Raji (cell line): ENCODE measurements at regions not wholly inside any gene's neighbourhood (a gene's known extent, or its start where the extent isn't known, plus 50 kb on each side); places are given as distances from the start of the nearest gene placed in this dataset.

Experiments used
- POLR2A ChIP-seq: IDR thresholded peaks from 2 replicates; pipeline ENCODE4 v1.6.1; 2011; ENCODE audit warnings: low read depth, low read length, control low read depth; ENCODE audit not compliant: insufficient read depth

DNA sequence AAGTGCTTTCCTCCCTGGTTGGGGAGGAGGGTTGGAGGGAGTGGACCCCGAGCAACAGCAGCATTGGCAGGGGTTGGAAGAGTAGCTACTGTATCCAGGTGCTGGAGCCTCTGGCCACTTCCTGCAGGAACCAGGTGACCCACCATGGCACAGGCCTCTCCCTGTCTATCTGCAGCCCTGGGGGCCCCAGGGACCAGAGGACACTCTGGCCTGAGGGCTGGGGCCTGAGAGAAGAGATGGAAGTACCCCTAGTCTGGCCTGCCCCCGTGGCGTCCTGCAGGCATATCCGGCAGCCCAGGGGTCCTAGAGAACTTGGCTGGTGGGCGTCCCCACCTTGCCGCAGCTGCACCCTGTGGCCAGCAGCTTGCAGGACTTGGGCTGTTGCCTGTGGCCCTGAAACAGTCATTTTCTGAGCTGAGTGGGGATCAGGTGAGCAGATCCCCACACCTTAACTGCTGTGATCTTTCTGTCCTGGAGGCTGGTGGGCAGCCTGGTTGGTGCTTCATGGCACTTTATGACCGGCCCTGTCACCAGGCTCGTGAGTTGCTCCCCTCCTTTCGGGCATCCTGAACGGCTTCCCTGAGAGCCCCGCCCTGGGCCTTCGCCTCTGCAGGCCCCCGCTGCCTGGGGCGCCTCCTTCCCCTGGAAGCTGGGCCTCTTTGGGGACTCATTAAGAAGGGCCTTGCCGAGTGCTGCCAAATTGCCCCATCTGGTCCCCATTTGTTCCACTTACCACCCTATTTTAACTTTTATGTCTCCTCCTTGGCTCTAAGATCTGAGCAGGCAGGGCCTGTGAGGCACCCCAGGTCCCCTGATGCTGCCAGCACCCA, 298.6 kb downstream of the SEC14L1 start:
- no peak for TF ChIP-seq POLR2A

- peak; percentile 51 for TF ChIP-seq POLR2A
These were observed 299.8 kb downstream of the SEC14L1 start for GRCh38 chr17:77440560-77440981.

DNA sequence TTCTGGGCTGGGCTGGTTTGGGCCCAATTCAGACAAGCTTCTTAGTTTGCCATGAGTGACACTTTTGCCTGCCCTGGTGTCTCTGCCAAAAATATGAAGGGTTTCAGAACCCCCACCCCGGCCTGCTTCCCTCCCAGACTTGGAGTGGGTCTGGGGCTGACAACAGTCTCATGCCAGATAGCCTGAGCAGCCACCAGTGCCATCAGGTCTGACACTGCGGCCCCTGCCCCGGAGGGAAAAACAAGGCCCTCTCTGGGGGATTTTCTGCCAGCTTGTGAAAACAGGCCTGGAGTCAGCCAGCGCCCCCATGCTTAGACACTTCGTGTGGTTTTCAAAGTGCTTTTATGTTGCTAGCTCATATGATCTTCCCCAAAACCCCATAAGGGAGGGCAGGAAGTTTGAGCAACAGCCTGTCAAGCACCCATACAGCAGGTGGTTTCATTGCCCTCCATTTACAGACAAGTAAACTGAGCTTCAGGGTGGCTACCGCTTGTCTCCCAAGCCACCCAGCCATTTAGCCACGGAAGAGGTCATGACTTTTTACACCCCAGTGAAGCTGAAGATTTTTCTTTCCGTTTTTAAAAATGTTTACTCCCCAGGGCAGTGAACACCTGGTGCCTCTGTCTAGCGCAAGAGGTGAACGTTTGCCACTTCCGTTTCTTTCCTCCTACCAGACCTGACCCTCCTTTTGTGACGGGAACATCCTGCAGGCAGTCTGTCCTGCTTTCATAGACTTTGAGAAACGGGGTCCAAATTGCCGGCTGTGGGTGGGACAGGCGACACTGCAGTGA, 300.6 kb downstream of the SEC14L1 start:
- TF ChIP-seq POLR2A, result peak; percentile 51

DNA sequence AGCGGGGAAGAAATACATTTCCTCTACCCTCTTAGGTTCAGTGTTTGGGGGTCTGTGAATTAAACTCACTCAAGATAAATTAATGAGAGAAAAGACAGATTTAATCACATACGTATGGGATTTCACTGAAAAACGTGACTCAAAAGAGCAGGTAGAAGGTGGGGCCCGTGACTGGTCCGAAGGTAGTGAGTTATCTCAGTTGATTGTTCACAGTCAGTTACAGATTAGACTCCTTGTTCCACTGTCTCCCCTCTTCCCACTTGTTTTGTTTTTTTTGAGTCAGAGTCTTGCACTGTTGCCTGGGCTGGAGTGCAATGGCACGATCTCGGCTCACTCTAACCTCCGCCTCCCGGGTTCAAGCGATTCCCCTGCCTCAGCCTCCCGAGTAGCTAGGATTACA, 301.2 kb downstream of the SEC14L1 start:
- TF ChIP-seq POLR2A, result no peak

- no peak for TF ChIP-seq POLR2A
These were observed 302.4 kb downstream of the SEC14L1 start for GRCh38 chr17:77442976-77443747.

- TF ChIP-seq POLR2A, result no peak
These were observed 303.0 kb downstream of the SEC14L1 start for GRCh38 chr17:77443748-77444260.

- TF ChIP-seq POLR2A, result no peak
These were observed 303.8 kb downstream of the SEC14L1 start for GRCh38 chr17:77444628-77444983.

DNA sequence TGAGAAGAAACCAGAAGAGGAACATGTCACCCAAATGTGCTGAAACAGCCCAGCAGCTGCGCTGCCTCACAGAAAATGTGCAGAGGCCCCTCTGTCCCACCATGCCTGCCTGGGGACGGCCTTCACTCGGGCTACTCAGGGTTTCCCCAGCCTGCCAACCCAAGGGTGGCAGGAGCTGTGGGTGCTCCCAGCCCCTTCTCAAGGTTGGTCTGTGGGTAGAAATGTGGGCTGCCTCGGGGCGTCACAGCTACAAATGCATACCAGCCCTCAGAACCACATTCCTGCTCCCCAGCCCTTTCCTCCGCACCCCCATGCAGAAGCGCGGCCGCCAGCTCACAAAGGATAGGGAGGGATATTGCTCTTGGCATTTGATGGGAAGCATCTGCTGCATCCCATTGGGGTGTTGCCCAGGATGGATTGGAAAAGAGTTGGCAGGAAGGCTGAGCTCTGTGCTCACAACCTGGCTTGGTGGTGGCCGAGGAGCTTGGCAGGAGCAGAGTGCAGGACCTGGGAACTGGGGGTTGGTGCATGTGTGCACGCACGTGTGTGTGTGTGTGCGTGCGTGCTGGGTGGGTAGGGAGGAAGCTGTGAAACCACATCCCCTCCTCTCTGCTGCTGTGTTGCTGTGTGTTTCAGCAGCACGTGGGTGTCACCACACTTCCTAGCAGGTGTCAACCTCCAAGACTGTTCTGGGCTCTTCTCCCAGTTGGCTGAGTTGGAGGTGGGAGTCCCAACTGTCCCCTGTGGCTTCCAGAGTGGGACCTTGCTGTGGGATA, 304.4 kb downstream of the SEC14L1 start:
- no peak; the same call in none of the 2 replicates for TF ChIP-seq POLR2A

DNA sequence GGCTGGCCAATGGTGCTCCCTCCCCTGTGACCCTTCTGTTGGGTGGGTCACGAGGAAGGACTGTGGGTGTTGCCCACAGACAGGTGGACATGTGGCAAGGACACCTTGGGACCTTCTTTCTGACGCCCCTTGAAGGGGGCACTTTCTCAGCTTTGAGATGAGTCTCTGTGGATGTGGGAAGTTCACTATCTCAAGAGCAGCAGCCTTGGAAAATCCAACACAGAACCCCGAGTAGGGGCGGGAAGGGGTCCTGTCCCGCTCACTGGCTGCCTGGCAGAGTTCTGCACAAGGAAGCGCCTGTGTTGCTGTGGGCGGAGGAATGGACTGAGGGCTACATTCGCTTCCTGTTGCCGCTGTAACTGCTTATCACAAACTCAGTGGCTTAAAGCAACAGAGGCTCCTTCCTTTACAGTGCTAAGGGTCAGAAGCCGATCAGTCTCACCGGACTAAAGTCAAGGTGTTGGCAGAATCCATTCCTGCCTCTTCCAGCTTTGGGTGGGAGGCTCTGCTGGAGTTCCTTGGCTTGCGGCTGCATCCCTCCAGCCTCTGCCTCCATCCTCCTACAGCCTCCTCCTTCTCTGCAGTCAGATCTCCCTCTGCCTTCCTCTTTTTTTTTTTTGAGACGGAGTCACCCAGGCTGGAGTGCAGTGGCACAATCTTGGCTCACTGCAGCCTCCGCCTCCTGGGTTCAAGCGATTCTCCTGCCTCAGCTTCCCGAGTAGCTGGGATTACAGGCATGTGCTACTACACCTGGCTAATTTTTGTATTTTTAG, 305.2 kb downstream of the SEC14L1 start:
- 0 out of 2 replicates have a peak, but pooled peaks have one; percentile 19 for TF ChIP-seq POLR2A

GRCh38 chr17:77446940-77447634, 306.3 kb downstream of the SEC14L1 start:
- peak; percentile 38; the same call in 1 of the 2 replicates for TF ChIP-seq POLR2A

GRCh38 chr17:77449373-77449907, 308.7 kb downstream of the SEC14L1 start:
- TF ChIP-seq POLR2A, result no peak

- no peak; the same call in none of the 2 replicates for TF ChIP-seq POLR2A
These were observed 309.4 kb downstream of the SEC14L1 start for GRCh38 chr17:77449908-77450741.

DNA sequence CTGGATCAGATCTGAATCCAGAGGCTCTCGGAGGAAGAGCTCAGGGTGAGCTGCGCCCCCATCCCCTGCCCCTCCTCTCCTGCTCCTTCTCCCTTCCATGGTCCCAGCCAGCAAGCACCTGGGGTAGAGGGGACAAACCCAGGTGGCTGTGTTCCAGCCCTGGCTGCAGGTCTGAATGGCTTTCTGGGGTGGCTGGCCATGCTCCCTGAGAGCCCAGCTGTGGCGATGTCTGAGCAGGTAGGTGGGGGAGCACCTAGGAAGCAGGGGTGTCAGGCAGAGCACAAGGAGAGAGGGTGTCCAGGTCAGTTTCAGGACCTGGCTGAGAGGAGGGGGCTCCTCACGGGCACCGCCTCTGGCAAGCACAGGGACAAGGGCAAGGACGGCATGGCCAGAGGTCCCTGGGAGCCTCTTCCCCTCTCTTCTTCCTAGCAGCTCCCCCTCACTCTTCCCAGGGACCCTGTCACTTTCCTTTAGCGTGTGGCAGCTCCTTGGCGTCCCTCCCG, 310.0 kb downstream of the SEC14L1 start:
- peak; percentile 51; the same call in 1 of the 2 replicates for TF ChIP-seq POLR2A
